ENCODE measurements at regions not wholly inside any gene's neighbourhood (a gene's known extent, or its start where the extent isn't known, plus 50 kb on each side); places are given as distances from the start of the nearest gene placed in this dataset.

GRCh38 chr3:68032209-68032608, 377.8 kb upstream of the SUCLG2 start:
- no peaks in the 10 kb centered on the region for H3K9me3 ChIP-seq (ENCODE audit: control insufficient read depth in 4 of 4, insufficient read depth in 3 of 4, low read length in 3 of 4)
- H3K9ac ChIP-seq (ENCODE audit: insufficient read depth in 1 of 2, low read length in 2 of 2) = no peak overlapping the region
- H3K4me3 ChIP-seq = no peak overlapping the region
- no peak for ATAC-seq (ENCODE audit: insufficient read depth, low FRiP score)
- no peak for DNase-seq
- H3K36me3 ChIP-seq (ENCODE audit: control insufficient read depth in 4 of 4, insufficient read depth in 4 of 4, low read length in 4 of 4) = no peaks in the 10 kb centered on the region
- H3K27ac ChIP-seq (ENCODE audit: low read depth in 1 of 2, low read length in 1 of 2) = no peak overlapping the region
- TF ChIP-seq CTCF (IDR thresholded peaks at IDR 0.05; ENCODE audit: control extremely low read depth, extremely low read depth) = no peak
- no peaks in the 10 kb centered on the region for H3K4me1 ChIP-seq (ENCODE audit: control insufficient read depth in 5 of 5, insufficient read depth in 5 of 5, low read length in 5 of 5)
- H3K27me3 ChIP-seq (ENCODE audit: control insufficient read depth in 3 of 3, insufficient read depth in 3 of 3, low read length in 2 of 3) = no peaks in the 10 kb centered on the region

- no peaks in the 10 kb centered on the region for H3K36me3 ChIP-seq (ENCODE audit: control insufficient read depth in 4 of 4, insufficient read depth in 4 of 4, low read length in 4 of 4)
- no peak overlapping the region for H3K9ac ChIP-seq (ENCODE audit: insufficient read depth in 1 of 2, low read length in 2 of 2)
- H3K4me1 ChIP-seq (ENCODE audit: control insufficient read depth in 5 of 5, insufficient read depth in 5 of 5, low read length in 5 of 5) = no peaks in the 10 kb centered on the region
- TF ChIP-seq CTCF (IDR thresholded peaks at IDR 0.05; ENCODE audit: control extremely low read depth, extremely low read depth) = no peak
- no peaks in the 10 kb centered on the region for H3K27me3 ChIP-seq (ENCODE audit: control insufficient read depth in 3 of 3, insufficient read depth in 3 of 3, low read length in 2 of 3)
- no peak overlapping the region for H3K4me3 ChIP-seq
- no peak overlapping the region for H3K27ac ChIP-seq (ENCODE audit: low read depth in 1 of 2, low read length in 1 of 2)
- no peaks in the 10 kb centered on the region for H3K9me3 ChIP-seq (ENCODE audit: control insufficient read depth in 4 of 4, insufficient read depth in 3 of 4, low read length in 3 of 4)
- ATAC-seq (ENCODE audit: insufficient read depth, low FRiP score) (no peak), DNase-seq (no peak)
- WGBS, 2 donors = 47 to 75% methylated on average over 2 of the region's 2 CpGs
Observed at GRCh38 chr3:68025189-68025588, 370.8 kb upstream of the SUCLG2 start.

GRCh38 chr3:68019876-68020275, 365.5 kb upstream of the SUCLG2 start:
- Histone ChIP-seq H3K4me3 (no peak overlapping the region), H3K9me3 (ENCODE audit: control insufficient read depth in 4 of 4, insufficient read depth in 3 of 4, low read length in 3 of 4) (no peaks in the 10 kb centered on the region), H3K36me3 (ENCODE audit: control insufficient read depth in 4 of 4, insufficient read depth in 4 of 4, low read length in 4 of 4) (no peaks in the 10 kb centered on the region), H3K4me1 (ENCODE audit: control insufficient read depth in 5 of 5, insufficient read depth in 5 of 5, low read length in 5 of 5) (no peaks in the 10 kb centered on the region), H3K9ac (ENCODE audit: insufficient read depth in 1 of 2, low read length in 2 of 2) (no peak overlapping the region), H3K27ac (ENCODE audit: low read depth in 1 of 2, low read length in 1 of 2) (no peak overlapping the region), H3K27me3 (ENCODE audit: control insufficient read depth in 3 of 3, insufficient read depth in 3 of 3, low read length in 2 of 3) (no peaks in the 10 kb centered on the region)
- 75 to 80% methylated on average over 1 of the region's 1 CpG for WGBS, 2 donors
- peak in 2 of 3 donors; percentile 4 to 58 for DNase-seq
- ATAC-seq (ENCODE audit: insufficient read depth, low FRiP score) = no peak
- no peak for TF ChIP-seq CTCF (IDR thresholded peaks at IDR 0.05; ENCODE audit: control extremely low read depth, extremely low read depth)

- DNase-seq (peak in 1 of 3 donors; percentile 2), ATAC-seq (ENCODE audit: insufficient read depth, low FRiP score) (no peak)
- no peak for TF ChIP-seq CTCF (IDR thresholded peaks at IDR 0.05; ENCODE audit: control extremely low read depth, extremely low read depth)
- no peak overlapping the region for H3K4me3 ChIP-seq
- H3K36me3 ChIP-seq (ENCODE audit: control insufficient read depth in 4 of 4, insufficient read depth in 4 of 4, low read length in 4 of 4) = no peaks in the 10 kb centered on the region
- 94 to 95% methylated on average over 1 of the region's 1 CpG for WGBS, 2 donors
- no peaks in the 10 kb centered on the region for H3K27me3 ChIP-seq (ENCODE audit: control insufficient read depth in 3 of 3, insufficient read depth in 3 of 3, low read length in 2 of 3)
- H3K4me1 ChIP-seq (ENCODE audit: control insufficient read depth in 5 of 5, insufficient read depth in 5 of 5, low read length in 5 of 5) = no peaks in the 10 kb centered on the region
- H3K27ac ChIP-seq (ENCODE audit: low read depth in 1 of 2, low read length in 1 of 2) = no peak overlapping the region
- no peaks in the 10 kb centered on the region for H3K9me3 ChIP-seq (ENCODE audit: control insufficient read depth in 4 of 4, insufficient read depth in 3 of 4, low read length in 3 of 4)
- no peak overlapping the region for H3K9ac ChIP-seq (ENCODE audit: insufficient read depth in 1 of 2, low read length in 2 of 2)
Observed at GRCh38 chr3:68018275-68018674, 363.9 kb upstream of the SUCLG2 start.
